ENCODE measurements at regions not wholly inside any gene's neighbourhood (a gene's known extent, or its start where the extent isn't known, plus 50 kb on each side); places are given as distances from the start of the nearest gene placed in this dataset.

DNA sequence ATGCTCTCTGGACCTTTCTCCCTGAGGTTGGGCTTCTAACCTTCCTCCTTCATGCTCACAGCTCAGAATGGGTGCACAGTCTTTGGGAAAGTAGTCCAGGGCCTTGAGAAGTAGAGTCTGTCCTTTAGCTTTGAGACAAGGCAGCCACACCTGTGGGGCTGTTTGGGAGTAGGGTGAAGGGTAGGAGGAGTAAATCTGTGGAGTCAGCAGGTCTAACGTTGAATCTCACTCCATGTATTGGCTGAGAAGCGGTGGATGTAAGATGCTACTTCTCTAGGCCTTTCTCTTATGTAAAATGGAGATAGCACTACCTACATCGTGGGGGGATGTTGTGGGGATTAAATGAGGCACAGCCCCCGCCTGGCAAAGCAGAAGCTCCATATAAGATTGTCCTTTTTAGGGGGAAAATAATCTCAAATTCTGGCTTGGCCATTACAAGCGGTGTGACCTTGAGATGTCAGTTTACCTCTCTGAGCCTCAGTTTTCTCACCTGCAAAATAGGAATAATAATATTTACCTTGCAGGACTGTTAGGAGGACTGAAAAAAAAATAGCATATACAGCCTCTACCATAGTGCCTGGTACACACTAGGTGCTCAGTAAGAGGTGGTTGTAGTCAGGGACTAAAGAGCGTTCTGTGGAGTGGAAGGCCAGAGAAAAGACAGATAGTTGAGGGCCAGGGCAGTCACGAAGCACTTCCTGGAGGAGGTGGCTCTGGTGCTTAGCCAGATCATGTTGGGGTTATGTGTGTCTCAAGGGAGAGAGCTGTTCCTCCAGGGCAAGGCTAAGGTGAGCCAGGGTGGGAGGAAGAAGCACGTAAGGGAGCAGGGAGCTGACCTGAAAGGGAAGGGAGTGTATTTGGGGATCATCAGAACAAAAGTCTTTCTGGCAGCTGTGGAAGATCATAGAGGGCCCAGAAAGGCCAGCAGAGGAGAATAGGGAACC, 82.8 kb upstream of the MRPS22 start:
- TF ChIP-seq, protein P1, sequence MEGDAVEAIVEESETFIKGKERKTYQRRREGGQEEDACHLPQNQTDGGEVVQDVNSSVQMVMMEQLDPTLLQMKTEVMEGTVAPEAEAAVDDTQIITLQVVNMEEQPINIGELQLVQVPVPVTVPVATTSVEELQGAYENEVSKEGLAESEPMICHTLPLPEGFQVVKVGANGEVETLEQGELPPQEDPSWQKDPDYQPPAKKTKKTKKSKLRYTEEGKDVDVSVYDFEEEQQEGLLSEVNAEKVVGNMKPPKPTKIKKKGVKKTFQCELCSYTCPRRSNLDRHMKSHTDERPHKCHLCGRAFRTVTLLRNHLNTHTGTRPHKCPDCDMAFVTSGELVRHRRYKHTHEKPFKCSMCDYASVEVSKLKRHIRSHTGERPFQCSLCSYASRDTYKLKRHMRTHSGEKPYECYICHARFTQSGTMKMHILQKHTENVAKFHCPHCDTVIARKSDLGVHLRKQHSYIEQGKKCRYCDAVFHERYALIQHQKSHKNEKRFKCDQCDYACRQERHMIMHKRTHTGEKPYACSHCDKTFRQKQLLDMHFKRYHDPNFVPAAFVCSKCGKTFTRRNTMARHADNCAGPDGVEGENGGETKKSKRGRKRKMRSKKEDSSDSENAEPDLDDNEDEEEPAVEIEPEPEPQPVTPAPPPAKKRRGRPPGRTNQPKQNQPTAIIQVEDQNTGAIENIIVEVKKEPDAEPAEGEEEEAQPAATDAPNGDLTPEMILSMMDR (IDR thresholded peaks at IDR 0.05; ENCODE audit: low read depth, low read length, missing control alignments): no peak
- no peak for DNase-seq (ENCODE audit: low read depth)
- H3K4me3 ChIP-seq (ENCODE audit: low read depth, low read length): no peak overlapping the region

GRCh38 chr3:139261754-139262586, 81.8 kb upstream of the MRPS22 start:
- no peak overlapping the region for H3K4me3 ChIP-seq (ENCODE audit: low read depth, low read length)
- TF ChIP-seq, protein P1 (IDR thresholded peaks at IDR 0.05; ENCODE audit: low read depth, low read length, missing control alignments): no peak
- no peak for DNase-seq (ENCODE audit: low read depth)

- DNase-seq (ENCODE audit: low read depth): no peak
- TF ChIP-seq, protein P1 (IDR thresholded peaks at IDR 0.05; ENCODE audit: low read depth, low read length, missing control alignments): no peak
- H3K4me3 ChIP-seq (ENCODE audit: low read depth, low read length): no peak overlapping the region
Observed at GRCh38 chr3:139263798-139264197, 80.0 kb upstream of the MRPS22 start.

DNA sequence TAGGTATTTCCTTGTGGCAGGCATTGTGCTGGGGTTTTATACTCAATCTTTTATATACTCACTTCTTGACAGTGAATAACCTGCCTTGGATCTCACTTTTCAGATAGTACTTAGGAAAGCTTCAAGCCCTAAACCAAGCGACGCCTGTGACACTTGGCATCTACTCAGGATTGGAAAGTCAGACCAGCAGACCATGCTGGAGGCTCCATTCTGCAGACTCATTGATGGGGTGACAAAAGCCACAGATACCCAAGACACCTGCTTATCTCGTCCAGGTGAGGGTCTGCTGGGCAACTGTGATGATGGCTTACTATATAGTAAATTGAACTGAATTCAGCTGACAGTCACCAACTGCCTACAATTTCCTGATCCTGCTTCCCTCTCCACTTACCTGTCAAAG, 79.4 kb upstream of the MRPS22 start:
- no peak overlapping the region for H3K4me3 ChIP-seq (ENCODE audit: low read depth, low read length)
- TF ChIP-seq, protein P1 (IDR thresholded peaks at IDR 0.05; ENCODE audit: low read depth, low read length, missing control alignments): no peak
- no peak for DNase-seq (ENCODE audit: low read depth)

- TF ChIP-seq, protein P1 (IDR thresholded peaks at IDR 0.05; ENCODE audit: low read depth, low read length, missing control alignments): no peak
- H3K4me3 ChIP-seq (ENCODE audit: low read depth, low read length): no peak overlapping the region
- no peak for DNase-seq (ENCODE audit: low read depth)
Observed at GRCh38 chr3:139265131-139266016, 78.4 kb upstream of the MRPS22 start.
